Right renal cortex interstitium (tissue), 3 donors: ENCODE measurements at regions not wholly inside any gene's neighbourhood (a gene's known extent, or its start where the extent isn't known, plus 50 kb on each side); places are given as distances from the start of the nearest gene placed in this dataset.
"Not testable (repeated sequence)": the region's sequence is repeated elsewhere in the genome, so short reads cannot be mapped to it uniquely, and the experiment has no call there.

Source experiments
- DNase-seq, 3 donors: peaks; one replicate each; pipeline ENCODE4 v3.0.0-alpha.2; 2013; ENCODE audit warnings: low read depth in 3 of 3, low spot score in 2 of 3

GRCh38 chr2:160583813-160584537 lies 90.4 kb upstream of the RBMS1 start:
- DNase-seq = no peak

DNA sequence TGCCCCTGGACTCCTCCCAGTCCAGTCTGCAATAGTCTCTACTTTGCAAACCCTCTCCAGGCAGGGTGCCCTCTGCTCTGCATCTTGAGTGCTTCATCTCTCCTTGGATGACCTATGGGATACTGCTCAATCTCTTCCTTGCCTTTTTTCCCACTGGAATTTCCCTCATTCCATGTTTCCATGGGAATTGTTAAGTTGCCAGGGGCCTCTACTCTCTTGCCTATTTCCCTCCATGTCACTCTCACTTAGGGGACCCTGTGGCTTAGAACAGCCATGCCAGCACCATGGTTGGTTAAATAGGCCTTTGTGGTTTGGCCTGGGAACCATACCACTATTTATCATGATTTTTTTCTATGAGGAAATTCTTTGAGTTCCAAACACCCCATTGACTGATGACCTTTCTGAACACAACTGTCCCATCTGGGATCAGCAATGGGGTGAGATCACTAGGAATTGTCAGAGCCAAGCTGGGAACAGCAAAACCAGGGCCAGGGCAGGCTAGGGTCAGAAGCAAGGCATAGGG lies 91.4 kb upstream of the RBMS1 start:
- DNase-seq = no peak

DNA sequence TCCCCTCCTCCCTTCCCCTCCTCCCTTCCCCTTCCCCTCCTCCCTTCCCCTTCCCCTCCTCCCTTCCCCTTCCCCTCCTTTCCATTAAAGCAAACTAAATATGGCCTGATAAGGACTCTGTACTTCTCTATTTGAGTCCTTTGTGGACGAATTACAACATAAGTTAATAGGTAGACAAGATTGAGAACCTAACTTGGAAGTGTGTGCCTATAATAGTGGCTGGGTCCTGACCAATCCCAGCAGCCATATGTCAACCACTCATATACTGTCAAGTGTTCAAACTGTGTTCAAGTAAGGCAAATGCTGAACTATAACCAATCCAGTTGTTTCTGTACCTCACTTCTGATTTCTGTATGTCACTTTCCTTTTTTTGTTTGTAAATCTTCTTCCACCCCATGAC lies 97.1 kb upstream of the RBMS1 start:
- DNase-seq = no peak

GRCh38 chr2:160592401-160592800 lies 98.8 kb upstream of the RBMS1 start:
- DNase-seq = no peak

GRCh38 chr2:160592993-160593392 lies 99.4 kb upstream of the RBMS1 start:
- no peak for DNase-seq

DNA sequence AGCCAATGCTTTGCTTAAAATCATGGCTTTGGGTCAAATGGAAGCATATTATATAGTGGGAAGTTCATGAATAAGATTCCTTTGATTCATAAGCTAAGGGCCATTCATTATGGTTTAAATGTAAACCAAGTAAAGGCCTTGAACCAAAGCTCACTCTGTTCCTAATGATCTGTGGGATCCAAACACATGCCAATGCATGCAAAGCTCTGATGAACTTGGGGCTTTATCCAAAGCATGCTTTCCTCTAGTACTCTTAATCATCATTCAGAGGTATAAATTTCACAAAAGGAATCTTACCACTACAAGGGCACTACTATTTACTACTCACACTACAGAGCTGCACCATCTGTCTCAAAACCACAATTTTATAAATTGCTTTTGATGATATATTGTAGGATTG lies 102.8 kb upstream of the RBMS1 start:
- DNase-seq = no peak

GRCh38 chr2:160600437-160600836 lies 106.8 kb upstream of the RBMS1 start:
- DNase-seq = not testable (repeated sequence)

DNA sequence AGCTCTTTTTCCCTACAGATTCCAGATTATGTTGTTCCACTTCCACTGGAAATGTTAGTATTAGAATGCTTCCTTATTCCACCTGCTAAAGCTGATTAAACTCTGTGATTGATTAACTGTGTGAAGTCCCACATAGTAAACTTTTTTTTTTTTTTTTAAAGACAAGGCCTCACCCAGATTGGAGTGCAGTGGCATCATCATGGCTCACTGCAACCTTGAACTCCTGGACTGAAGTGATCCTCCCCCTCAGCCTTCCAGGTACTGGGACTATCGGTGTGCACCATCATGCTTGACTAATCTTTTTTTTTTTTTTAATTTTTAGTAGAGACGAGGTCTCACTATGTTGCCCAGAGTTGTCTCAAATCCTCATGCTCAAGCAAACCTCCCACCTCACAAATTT lies 108.5 kb upstream of the RBMS1 start:
- DNase-seq = no peak

GRCh38 chr2:160603771-160604510 lies 110.3 kb upstream of the RBMS1 start:
- no peak for DNase-seq

DNA sequence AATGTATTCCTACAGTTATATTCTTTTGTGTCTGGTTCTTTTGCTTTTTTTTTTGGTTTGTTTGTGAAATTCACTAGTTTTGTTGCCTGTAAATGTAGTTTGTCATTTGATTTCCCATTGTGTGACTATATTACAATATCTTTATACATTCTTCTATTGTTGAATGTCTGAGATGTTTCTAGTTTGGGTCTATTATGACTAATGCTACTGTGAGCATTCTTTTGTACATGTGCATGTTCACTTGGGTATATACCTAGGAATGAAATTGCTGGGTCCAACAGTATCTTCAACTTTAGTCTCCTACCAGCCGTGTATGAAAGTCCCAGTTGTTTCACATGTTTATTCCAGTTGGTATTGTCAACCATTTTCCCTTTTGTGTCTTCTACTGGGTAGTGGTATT lies 112.7 kb upstream of the RBMS1 start:
- no peak for DNase-seq

- DNase-seq = no peak
Measured at GRCh38 chr2:160608599-160608998, 115.0 kb upstream of the RBMS1 start.

DNA sequence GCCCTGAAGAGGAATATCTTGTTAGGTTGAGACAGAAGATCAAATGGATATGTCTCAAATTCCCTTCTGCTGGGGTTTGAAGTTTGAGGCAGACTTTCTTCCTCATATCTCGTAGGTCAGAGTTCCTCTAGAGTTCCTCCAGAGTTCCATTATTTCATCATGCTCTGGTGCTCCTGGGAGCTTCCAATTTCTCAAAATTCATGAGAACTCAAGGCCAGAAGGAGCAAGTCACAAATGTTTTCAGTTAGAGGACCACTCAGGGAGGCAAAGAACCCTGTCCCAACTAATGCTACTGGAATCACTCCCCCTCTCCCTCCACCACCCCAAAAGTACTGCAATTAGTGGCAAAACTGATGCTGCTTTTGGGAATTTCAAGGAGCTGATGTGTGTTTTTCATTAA lies 115.7 kb upstream of the RBMS1 start:
- no peak for DNase-seq

- no peak for DNase-seq
Measured at GRCh38 chr2:160610041-160610440, 116.4 kb upstream of the RBMS1 start.

DNA sequence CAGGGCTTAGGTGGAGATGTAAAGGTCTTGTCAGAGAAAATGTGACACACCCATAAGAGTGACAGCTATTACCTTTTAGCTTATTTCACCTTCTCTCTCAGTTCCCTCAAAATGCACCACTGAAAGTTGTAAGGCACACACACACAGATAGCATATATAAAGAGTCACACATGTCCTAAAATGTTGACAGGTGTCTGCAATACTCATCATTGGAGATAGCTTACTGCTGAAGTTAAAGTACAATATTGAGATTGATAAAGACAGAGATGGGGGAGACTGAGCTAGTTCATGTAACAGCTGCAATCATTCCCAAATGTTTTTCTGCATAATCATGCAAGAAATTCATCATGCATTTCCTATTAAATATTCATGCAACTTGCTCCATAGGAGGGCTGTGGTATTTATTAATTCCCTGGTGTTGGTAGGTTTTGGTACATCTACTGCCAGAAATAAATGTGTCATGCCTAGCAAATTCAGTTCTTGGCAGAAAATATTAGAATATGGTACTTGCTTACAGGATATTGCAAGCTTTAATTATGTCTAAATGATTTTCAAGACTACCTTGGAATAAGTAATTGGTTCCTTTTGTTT lies 118.8 kb upstream of the RBMS1 start:
- no peak for DNase-seq

DNA sequence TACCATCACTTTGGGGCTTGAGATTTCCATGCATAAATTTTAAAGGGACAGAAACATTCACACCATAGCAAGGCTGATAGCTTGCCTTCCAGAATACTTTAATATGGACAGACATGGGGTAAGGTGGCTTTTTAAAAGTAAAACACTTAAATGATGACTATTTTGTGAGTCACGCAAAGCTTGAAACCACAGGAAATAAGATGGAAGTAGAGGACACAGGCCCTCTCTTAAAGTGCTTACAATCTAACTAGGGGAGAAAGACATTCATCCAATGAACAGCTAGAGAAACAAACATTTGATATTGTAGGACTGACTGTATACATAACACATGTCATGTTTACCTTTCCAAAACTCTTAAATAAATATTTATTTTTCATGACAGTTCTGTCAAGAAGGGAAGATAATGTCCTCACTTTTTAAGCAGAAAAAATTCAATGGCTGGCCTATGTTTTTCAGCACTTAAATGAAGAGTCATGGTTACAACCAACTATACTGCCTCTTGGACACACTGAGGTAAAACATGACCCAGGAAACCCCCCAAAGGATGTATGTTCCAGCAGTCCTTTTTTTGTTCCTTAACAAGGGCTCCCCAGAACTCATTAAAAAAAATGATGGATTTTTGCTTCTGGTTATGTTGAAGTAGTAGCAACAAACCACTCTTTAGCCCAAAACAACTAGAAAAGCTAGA lies 120.0 kb upstream of the RBMS1 start:
- no peak for DNase-seq

- no peak for DNase-seq
Measured at GRCh38 chr2:160614391-160614790, 120.8 kb upstream of the RBMS1 start.

DNA sequence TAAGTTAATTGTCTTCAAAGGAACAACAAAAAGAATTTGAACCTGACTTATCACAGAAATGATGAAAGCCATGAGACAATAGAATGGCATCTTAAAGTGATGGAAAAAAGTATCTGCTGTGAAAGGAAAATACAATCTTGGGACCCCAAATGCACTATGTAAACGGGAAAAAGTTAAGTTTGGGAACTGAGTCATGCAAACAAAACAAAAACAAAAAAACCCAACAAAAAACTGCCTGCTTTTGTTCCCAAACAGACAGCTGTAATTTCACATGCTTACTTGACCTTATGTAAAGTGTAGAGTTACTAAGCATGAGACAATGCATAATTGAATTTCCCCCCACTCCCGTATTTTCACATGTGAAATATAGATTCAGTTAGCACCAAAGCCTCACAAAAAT lies 122.1 kb upstream of the RBMS1 start:
- DNase-seq = no peak

DNA sequence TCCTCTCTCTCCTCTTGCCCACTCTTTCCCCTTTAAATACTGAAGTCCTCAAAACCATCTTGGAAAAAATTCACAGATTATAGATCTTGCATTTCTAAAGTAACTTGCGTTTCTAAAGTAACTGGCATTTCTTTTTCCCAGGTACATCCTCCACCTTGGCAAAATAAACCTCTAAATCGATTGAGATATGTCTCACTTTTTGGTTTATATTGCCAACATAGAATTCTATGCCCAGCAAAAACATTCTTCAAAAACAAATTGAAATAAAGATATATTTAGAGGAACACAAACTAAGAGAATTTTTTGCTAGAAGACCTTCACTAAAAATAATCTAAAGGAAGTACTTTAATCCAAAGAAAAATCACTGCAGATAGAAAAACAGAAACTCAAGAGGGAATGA lies 122.5 kb upstream of the RBMS1 start:
- DNase-seq = no peak

DNA sequence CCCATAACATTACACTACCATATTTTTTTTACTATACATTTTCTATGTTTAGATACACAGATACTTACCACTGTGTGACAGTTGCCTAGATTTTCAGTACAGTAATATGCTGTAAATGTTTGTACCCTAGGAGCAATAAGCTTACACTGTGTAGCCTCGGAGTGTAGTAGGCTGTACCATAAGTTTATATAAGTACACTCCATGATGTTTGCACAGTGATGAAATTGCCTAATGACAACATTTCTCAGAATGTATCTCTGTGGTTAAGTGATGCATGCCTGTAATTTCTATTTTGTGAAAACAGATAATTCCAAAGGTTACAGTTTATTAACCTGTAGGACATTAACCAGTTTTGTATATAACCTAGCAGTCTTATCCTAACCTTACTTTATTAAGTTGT lies 128.1 kb upstream of the RBMS1 start:
- DNase-seq = no peak

- not testable (repeated sequence) for DNase-seq
Measured at GRCh38 chr2:160628020-160628637, 134.5 kb upstream of the RBMS1 start.

- no peak for DNase-seq
Measured at GRCh38 chr2:160628811-160629210, 135.2 kb upstream of the RBMS1 start.
